H1 (cell line): ENCODE measurements at regions not wholly inside any gene's neighbourhood (a gene's known extent, or its start where the extent isn't known, plus 50 kb on each side); places are given as distances from the start of the nearest gene placed in this dataset.

Source experiments
- CTCF ChIA-PET: fragments of 300-600 bp; sonication (Branson Sonifier 250); formaldehyde crosslinking; loops from one replicate; lab custom pipeline; 2021; ENCODE audit not compliant: partially characterized antibody; lab: Charles Lee
- POLR2A ChIA-PET: fragments of 300-600 bp; sonication (Branson Sonifier 250); formaldehyde crosslinking; loops from one replicate; lab custom pipeline; 2021; ENCODE audit warnings: inconsistent platforms; ENCODE audit not compliant: partially characterized antibody; lab: Charles Lee
- DNase-seq, 2 experiments: peaks; one replicate each; pipeline versions ENCODE4 v3.0.0 to v3.0.0-alpha.2; 2010 to 2022; ENCODE audit warnings: low spot score in 2 of 2, low read depth in 1 of 2, mixed read lengths in 1 of 2
- FAIRE-seq: peaks from 2 replicates; lab custom pipeline; 2011; peaks lifted over from hg19 to GRCh38; lab: Jason Lieb, UNC
- H2AFZ ChIP-seq: 2 replicates; pipeline ENCODE4 v1.8.1; 2012; ENCODE audit warnings: low read length, inconsistent platforms
- H2AK5ac ChIP-seq: 2 replicates; pipeline ENCODE4 v1.6.1; 2013; ENCODE audit warnings: low read depth, low read length
- H2BK120ac ChIP-seq: replicated peaks from 2 replicates; pipeline ENCODE3; 2013; ENCODE audit warnings: low read depth, low read length, inconsistent platforms
- H2BK12ac ChIP-seq: 2 replicates; pipeline ENCODE4 v1.6.1; 2013; ENCODE audit warnings: low read depth, low read length
- H2BK15ac ChIP-seq: 2 replicates; pipeline ENCODE4 v1.6.1; 2013; ENCODE audit warnings: low read length
- H2BK20ac ChIP-seq: 2 replicates; pipeline ENCODE4 v1.6.1; 2013; ENCODE audit warnings: low read length
- H2BK5ac ChIP-seq: 2 replicates; pipeline ENCODE4 v1.6.1; 2013; ENCODE audit warnings: low read depth, low read length
- H3K14ac ChIP-seq: 2 replicates; pipeline ENCODE4 v1.6.1; 2013; ENCODE audit warnings: inconsistent platforms; ENCODE audit not compliant: insufficient read length
- H3K18ac ChIP-seq: 2 replicates; pipeline ENCODE4 v1.6.1; 2013; ENCODE audit warnings: low read length; ENCODE audit errors: extremely low read depth
- H3K23ac ChIP-seq: 2 replicates; pipeline ENCODE4 v1.6.1; 2013; ENCODE audit warnings: inconsistent platforms; ENCODE audit not compliant: insufficient read length
- H3K23me2 ChIP-seq: 2 replicates; pipeline ENCODE4 v1.6.1; 2013; ENCODE audit warnings: low read depth, low read length
- H3K27ac ChIP-seq: 2 replicates; pipeline ENCODE4 v1.6.1; 2011; ENCODE audit warnings: low read depth, low read length, inconsistent platforms
- H3K27me3 ChIP-seq, 4 experiments: replicated peaks in 1 of 4; 1 replicate in 1 of 4; 2 replicates in 3 of 4; pipeline versions ENCODE4 v1.6.1 to v1.8.1; 2011 to 2013; ENCODE audit warnings: low read length in 3 of 4, mild to moderate bottlenecking in 3 of 4, inconsistent platforms in 2 of 4, mixed read lengths in 2 of 4, moderate library complexity in 1 of 4; ENCODE audit not compliant: control insufficient read depth in 3 of 4, insufficient read depth in 3 of 4; ENCODE audit errors: extremely low read depth in 1 of 4
- H3K36me3 ChIP-seq, 4 experiments: 2 replicates each; pipeline versions ENCODE4 v1.6.1 to v1.8.1; 2011 to 2013; ENCODE audit warnings: mild to moderate bottlenecking in 4 of 4, low read length in 3 of 4, moderate library complexity in 2 of 4, control low read depth in 1 of 4, inconsistent platforms in 1 of 4; ENCODE audit not compliant: insufficient read depth in 4 of 4, control insufficient read depth in 2 of 4
- H3K4ac ChIP-seq: replicated peaks from 2 replicates; pipeline ENCODE3; 2013; ENCODE audit warnings: low read length, low read depth, mixed read lengths, inconsistent platforms; ENCODE audit not compliant: insufficient read length
- H3K4me1 ChIP-seq, 4 experiments: replicated peaks in 1 of 4; 1 replicate in 1 of 4; 2 replicates in 3 of 4; pipeline versions ENCODE4 v1.6.1 to v1.8.1; 2011 to 2013; ENCODE audit warnings: low read length in 3 of 4, inconsistent platforms in 2 of 4, mixed read lengths in 1 of 4; ENCODE audit not compliant: insufficient read depth in 4 of 4, control insufficient read depth in 3 of 4
- H3K4me2 ChIP-seq, 2 experiments: 2 replicates each; pipeline versions ENCODE4 v1.6.1 to v1.8.1; 2011 to 2013; ENCODE audit warnings: low read depth in 2 of 2, low read length in 2 of 2, control low read depth in 1 of 2, inconsistent platforms in 1 of 2, mild to moderate bottlenecking in 1 of 2; ENCODE audit not compliant: insufficient read depth in 1 of 2
- H3K4me3 ChIP-seq, 4 experiments: fragments of 200-600, 300-600 bp in 1 of 4; sonication (generic), shearing (Covaris generic), sonication (Bioruptor Twin) in 1 of 4; 2 replicates each; pipeline versions ENCODE4 v1.5.1 to v1.8.1; 2011 to 2016; ENCODE audit warnings: low read length in 4 of 4, low read depth in 3 of 4, control low read depth in 2 of 4, inconsistent platforms in 2 of 4, mild to moderate bottlenecking in 2 of 4, mixed read lengths in 1 of 4, moderate library complexity in 1 of 4; ENCODE audit not compliant: insufficient read depth in 2 of 4; ENCODE audit errors: extremely low read depth in 1 of 4
- H3K56ac ChIP-seq: replicated peaks from 2 replicates; pipeline ENCODE3; 2013; ENCODE audit warnings: low read depth, mild to moderate bottlenecking, mixed read lengths, low read length, inconsistent platforms; ENCODE audit not compliant: insufficient read length
- H3K79me1 ChIP-seq: 2 replicates; pipeline ENCODE4 v1.6.1; 2013; ENCODE audit warnings: low read depth, low read length, control low read depth
- H3K79me2 ChIP-seq, 2 experiments: 2 replicates each; pipeline versions ENCODE4 v1.6.1 to v1.8.1; 2012 to 2013; ENCODE audit warnings: low read length in 2 of 2, mild to moderate bottlenecking in 2 of 2, inconsistent platforms in 1 of 2; ENCODE audit not compliant: insufficient read depth in 2 of 2, control insufficient read depth in 1 of 2
- H3K9ac ChIP-seq, 4 experiments: replicated peaks in 1 of 4; 1 replicate in 1 of 4; 2 replicates in 3 of 4; pipeline versions ENCODE4 v1.6.1 to v1.8.1; 2011 to 2013; ENCODE audit warnings: low read depth in 3 of 4, low read length in 3 of 4, control low read depth in 2 of 4, mild to moderate bottlenecking in 2 of 4, moderate library complexity in 2 of 4, inconsistent platforms in 1 of 4; ENCODE audit errors: extremely low read depth in 1 of 4
- H3K9me3 ChIP-seq, 2 experiments: 2 replicates each; pipeline versions ENCODE4 v1.6.1 to v1.8.1; 2012 to 2013; ENCODE audit warnings: mild to moderate bottlenecking in 2 of 2, moderate library complexity in 2 of 2, control low read depth in 1 of 2, inconsistent platforms in 1 of 2, low read depth in 1 of 2, low read length in 1 of 2, mixed read lengths in 1 of 2; ENCODE audit not compliant: insufficient read depth in 2 of 2
- H4K20me1 ChIP-seq, 2 experiments: replicated peaks in 1 of 2; 2 replicates each; pipeline versions ENCODE3 to v1.8.1; 2011 to 2013; ENCODE audit warnings: inconsistent platforms in 2 of 2, low read length in 2 of 2, mild to moderate bottlenecking in 1 of 2; ENCODE audit not compliant: insufficient read depth in 2 of 2, control insufficient read depth in 1 of 2
- H4K5ac ChIP-seq: 2 replicates; pipeline ENCODE4 v1.6.1; 2013; ENCODE audit warnings: low read length, low read depth, mixed read lengths, inconsistent platforms; ENCODE audit not compliant: insufficient read length
- H4K8ac ChIP-seq: 2 replicates; pipeline ENCODE4 v1.8.0; 2013; ENCODE audit warnings: mild to moderate bottlenecking, moderate library complexity, low read length, inconsistent platforms; ENCODE audit not compliant: insufficient read depth; ENCODE audit errors: extremely low read depth
- H4K91ac ChIP-seq: replicated peaks from 2 replicates; pipeline ENCODE3; 2013; ENCODE audit warnings: low read length, mixed read lengths, inconsistent platforms; ENCODE audit not compliant: insufficient read length
- BACH1 ChIP-seq: IDR thresholded peaks from 2 replicates; pipeline ENCODE4 v1.6.1; 2012; ENCODE audit warnings: low read length, improper control_type of control experiment
- FOSL1 ChIP-seq: IDR thresholded peaks from 2 replicates; pipeline ENCODE4 v1.6.1; 2011; ENCODE audit warnings: mild to moderate bottlenecking, low read depth, low read length, moderate library complexity; ENCODE audit not compliant: insufficient read depth
- NANOG ChIP-seq: IDR thresholded peaks from 2 replicates; pipeline ENCODE4 v1.6.1; 2011; ENCODE audit warnings: low read length, low read depth, mild to moderate bottlenecking, inconsistent platforms; ENCODE audit not compliant: insufficient read depth, poor library complexity, severe bottlenecking
- PHF8 ChIP-seq: fragments of 200-600 bp; sonication (generic); conservative IDR thresholded peaks from 2 replicates; pipeline ENCODE4 v1.7.1; 2012; ENCODE audit warnings: low read depth, mild to moderate bottlenecking, inconsistent platforms, low read length, moderate library complexity
- RFX5 ChIP-seq: IDR thresholded peaks from 2 replicates; pipeline ENCODE4 v1.6.1; 2011; ENCODE audit warnings: low read depth, low read length, improper control_type of control experiment, borderline replicate concordance
- SIX5 ChIP-seq: IDR thresholded peaks from 2 replicates; pipeline ENCODE4 v1.6.1; 2011; ENCODE audit warnings: mild to moderate bottlenecking, low read depth, low read length
- YY1 ChIP-seq: IDR thresholded peaks from 2 replicates; pipeline ENCODE4 v1.6.1; 2011; ENCODE audit warnings: low read depth, mild to moderate bottlenecking, low read length
- WGBS, 2 experiments: shearing (Covaris generic) in 1 of 2; methylation state at CpG; one replicate each; pipeline versions ENCODE4 v1.1.6 to v1.1.7; 2013 to 2015; ENCODE audit warnings: low lambda C conversion rate in 2 of 2, mixed read lengths in 2 of 2, inconsistent platforms in 1 of 2, low coverage in 1 of 2, missing lambda C conversion rate in 1 of 2; ENCODE audit not compliant: insufficient replicate concordance in 2 of 2, insufficient coverage in 1 of 2, insufficient read length in 1 of 2; ENCODE audit errors: extremely low coverage in 1 of 2, missing lambda C conversion rate in 1 of 2; 5-methylcytosine and 5-hydroxymethylcytosine counted together

DNA sequence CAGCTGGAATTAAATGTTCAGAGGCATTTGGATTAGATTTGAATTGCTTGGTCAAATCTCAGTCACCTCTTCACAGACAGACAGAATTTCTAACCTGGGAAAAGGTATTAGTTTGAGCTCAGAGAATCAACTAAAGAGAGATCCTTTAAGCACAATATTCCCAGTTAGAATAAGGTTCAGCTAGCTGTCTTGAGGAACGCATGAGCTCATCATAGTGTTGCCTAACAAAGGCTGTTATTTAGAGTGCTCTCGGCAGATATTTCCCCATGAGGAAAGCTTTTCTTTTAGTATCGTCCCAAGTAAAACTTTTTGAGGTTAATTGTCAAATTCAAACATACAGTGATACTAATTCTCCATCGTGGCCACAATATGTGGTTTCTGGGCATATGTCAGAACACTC is 269.9 kb downstream of the HLX start:
- WGBS, 2 experiments, result 91% methylated on average over 4 of the region's 4 CpGs; no CpG with 5 or more reads in 1 of the 2 experiments

More for the DNA sequence above, 269.9 kb downstream of the HLX start:
- ChIA-PET POLR2A (no interaction called here), CTCF (interaction anchor here (1.0 kb wide), 1 partner anchor 54 kb away, joined by 4 read pairs; no protein-coding TSS in a partner anchor)
- no peak overlapping the region for H2BK12ac ChIP-seq
- no peak overlapping the region for H2BK120ac ChIP-seq
- H2BK20ac ChIP-seq, result no peak overlapping the region
- no peak overlapping the region for H3K27ac ChIP-seq
- H3K79me1 ChIP-seq, result no peaks in the 10 kb centered on the region
- no peaks in the 10 kb centered on the region for H3K23me2 ChIP-seq
- H3K18ac ChIP-seq, result no peak overlapping the region
- no peaks in the 10 kb centered on the region for H4K20me1 ChIP-seq
- no peaks in the 10 kb centered on the region for H3K4me1 ChIP-seq
- H3K27me3 ChIP-seq, result no peaks in the 10 kb centered on the region
- FAIRE-seq (no peak), DNase-seq (no peak)
- no peak overlapping the region for H4K8ac ChIP-seq
- H3K79me2 ChIP-seq, result no peaks in the 10 kb centered on the region
- no peak overlapping the region for H3K14ac ChIP-seq
- H3K9me3 ChIP-seq, result 0 out of 4 replicates have a peak, but pooled peaks cover 0 to 3% of the 10 kb centered on the region in 2 experiments
- no peak overlapping the region for H3K4ac ChIP-seq
- no peak overlapping the region for H3K4me2 ChIP-seq
- no peaks in the 10 kb centered on the region for H3K36me3 ChIP-seq
- H3K23ac ChIP-seq, result no peak overlapping the region
- H2BK5ac ChIP-seq, result no peak overlapping the region
- no peak overlapping the region for H2AFZ ChIP-seq
- H3K9ac ChIP-seq, result no peak overlapping the region
- H2AK5ac ChIP-seq, result no peak overlapping the region
- no peak overlapping the region for H3K56ac ChIP-seq
- no peak overlapping the region for H2BK15ac ChIP-seq
- H4K5ac ChIP-seq, result no peak overlapping the region
- TF ChIP-seq RFX5 (no peak), FOSL1 (no peak), SIX5 (no peak), YY1 (no peak), NANOG (no peak), BACH1 (no peak), PHF8 (no peak)
- H4K91ac ChIP-seq, result no peak overlapping the region
- no peak overlapping the region for H3K4me3 ChIP-seq
